H1 (cell line): ENCODE measurements at regions not wholly inside any gene's neighbourhood (a gene's known extent, or its start where the extent isn't known, plus 50 kb on each side); places are given as distances from the start of the nearest gene placed in this dataset.

ENCODE experiments used
- KDM1A ChIP-seq: fragments of 200-600, 300-600 bp; sonication (generic); IDR thresholded peaks from 2 replicates; pipeline ENCODE4 v1.7.1; 2016; ENCODE audit warnings: mild to moderate bottlenecking, low read length, borderline replicate concordance

DNA sequence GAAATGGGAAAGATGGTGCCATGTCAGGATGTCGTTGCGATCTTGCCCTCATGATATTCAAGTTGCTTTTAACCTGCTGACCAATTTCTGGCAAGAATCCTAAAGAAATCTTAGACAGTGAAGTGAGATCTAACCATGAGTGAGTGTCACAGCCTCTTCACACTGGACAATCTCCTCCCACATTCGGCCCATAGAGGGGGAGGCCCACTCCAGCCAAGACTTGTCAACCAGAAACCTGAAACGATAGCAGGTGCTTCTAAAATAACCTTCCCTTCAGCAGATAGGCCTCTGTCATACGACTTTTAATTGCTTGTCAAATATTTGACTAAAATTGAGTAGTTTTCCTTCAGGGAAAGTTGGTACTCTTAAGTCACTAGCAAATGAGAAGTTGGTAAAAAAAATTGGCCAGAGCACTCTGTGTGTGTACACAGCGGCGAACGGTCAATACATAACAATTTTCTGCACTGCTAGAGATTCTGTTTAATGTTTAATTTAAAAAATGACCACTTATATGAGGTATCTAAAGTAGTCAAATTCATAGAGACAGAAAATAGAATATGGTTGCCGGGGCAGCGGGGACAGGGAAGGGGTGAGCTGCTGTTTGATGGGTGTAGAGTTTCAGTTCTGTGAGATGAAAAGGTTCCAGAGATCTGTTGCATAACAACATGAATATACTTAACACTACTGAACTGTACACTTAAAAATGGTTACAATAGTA is 110.2 kb downstream of the VAPA start (continued):
- TF ChIP-seq KDM1A = no peak
